Neural cell (in vitro differentiated cells): ENCODE measurements at regions not wholly inside any gene's neighbourhood (a gene's known extent, or its start where the extent isn't known, plus 50 kb on each side); places are given as distances from the start of the nearest gene placed in this dataset.

Source experiments
- H2AFZ ChIP-seq: fragments of 200-600, 300-800 bp; sonication (generic), shearing (Covaris generic); 2 replicates; pipeline ENCODE4 v1.6.0; 2014; ENCODE audit warnings: low read depth, mild to moderate bottlenecking, antibody characterized with exemption, low read length, moderate library complexity
- H3F3A ChIP-seq: fragments of 200-600 bp; shearing (Covaris generic); 2 replicates; pipeline ENCODE4 v1.6.1; 2016; ENCODE audit warnings: mild to moderate bottlenecking, moderate library complexity, mixed read lengths, antibody characterized with exemption, low read length; ENCODE audit not compliant: insufficient read depth, poor library complexity, severe bottlenecking
- H3K27ac ChIP-seq: fragments of 200-600, 300-800 bp; sonication (generic), shearing (Covaris generic); 2 replicates; pipeline ENCODE4 v1.5.1; 2014; ENCODE audit warnings: mild to moderate bottlenecking, low read length, moderate library complexity
- H3K27me3 ChIP-seq: fragments of 300-800, 200-600 bp; sonication (generic), shearing (Covaris generic); 2 replicates; pipeline ENCODE4 v1.6.0; 2014; ENCODE audit warnings: mild to moderate bottlenecking, low read depth, low read length, moderate library complexity; ENCODE audit not compliant: insufficient read depth
- H3K36me3 ChIP-seq: fragments of 300-800, 200-600 bp; sonication (generic), shearing (Covaris generic); 2 replicates; pipeline ENCODE4 v1.5.1; 2014; ENCODE audit warnings: mild to moderate bottlenecking, antibody characterized with exemption, low read length, moderate library complexity; ENCODE audit not compliant: insufficient read depth
- H3K4me2 ChIP-seq: fragments of 300-800, 200-600 bp; sonication (generic), shearing (Covaris generic); 2 replicates; pipeline ENCODE4 v1.6.0; 2014; ENCODE audit warnings: mild to moderate bottlenecking, low read length
- H3K4me3 ChIP-seq: fragments of 300-800, 200-600 bp; sonication (generic), shearing (Covaris generic); 2 replicates; pipeline ENCODE4 v1.5.1; 2014; ENCODE audit warnings: mild to moderate bottlenecking, low read length, moderate library complexity
- H3K79me2 ChIP-seq: fragments of 200-600 bp; shearing (Covaris generic); replicated peaks from 2 replicates; pipeline ENCODE4 v1.6.0; 2014; ENCODE audit warnings: mild to moderate bottlenecking, low read length, moderate library complexity; ENCODE audit not compliant: insufficient read depth
- H3K9ac ChIP-seq: fragments of 300-800, 200-600 bp; sonication (generic), shearing (Covaris generic); 2 replicates; pipeline ENCODE4 v1.6.1; 2016; ENCODE audit warnings: mild to moderate bottlenecking, low read length, mixed read lengths
- H3K9me2 ChIP-seq: fragments of 200-600 bp; shearing (Covaris generic); 2 replicates; pipeline ENCODE4 v1.6.1; 2016; ENCODE audit warnings: mild to moderate bottlenecking, low read length, mixed read lengths; ENCODE audit not compliant: insufficient read depth
- H3K9me3 ChIP-seq: fragments of 200-600, 300-800 bp; sonication (generic), shearing (Covaris generic); 2 replicates; pipeline ENCODE4 v1.6.1; 2016; ENCODE audit warnings: mild to moderate bottlenecking, mixed run types, low read length, moderate library complexity, mixed read lengths
- H4K20me1 ChIP-seq: fragments of 200-600 bp; shearing (Covaris generic); 2 replicates; pipeline ENCODE4 v1.6.1; 2016; ENCODE audit warnings: mild to moderate bottlenecking, mixed run types; ENCODE audit not compliant: insufficient read depth
- EP300 ChIP-seq: fragments of 450-650 bp; conservative IDR thresholded peaks from 2 replicates; pipeline ENCODE4 v1.6.1; 2014; ENCODE audit warnings: antibody characterized with exemption, mild to moderate bottlenecking, moderate library complexity; ENCODE audit not compliant: poor library complexity, severe bottlenecking
- EZH2 ChIP-seq: fragments of 200-600, 300-800 bp; shearing (Covaris generic), sonication (generic); IDR thresholded peaks from 2 replicates; pipeline ENCODE4 v1.6.1; 2014; ENCODE audit warnings: antibody characterized with exemption, low read length, borderline replicate concordance, mild to moderate bottlenecking; ENCODE audit not compliant: insufficient read depth, poor library complexity, severe bottlenecking
- MXI1 ChIP-seq: fragments of 450-650 bp; conservative IDR thresholded peaks from 2 replicates; pipeline ENCODE4 v1.6.1; 2014; ENCODE audit warnings: antibody characterized with exemption, mild to moderate bottlenecking; ENCODE audit not compliant: poor library complexity, severe bottlenecking
- POLR2AphosphoS5 ChIP-seq: IDR thresholded peaks from 2 replicates; pipeline ENCODE4 v1.6.1; 2012
- RAD21 ChIP-seq: fragments of 450-650 bp; conservative IDR thresholded peaks from 2 replicates; pipeline ENCODE4 v1.6.1; 2014; ENCODE audit warnings: antibody characterized with exemption, mild to moderate bottlenecking, moderate library complexity
- REST ChIP-seq: IDR thresholded peaks from 2 replicates; pipeline ENCODE4 v1.6.1; 2012; ENCODE audit warnings: borderline replicate concordance
- SMC3 ChIP-seq: fragments of 450-650 bp; conservative IDR thresholded peaks from 2 replicates; pipeline ENCODE4 v1.6.1; 2014; ENCODE audit warnings: antibody characterized with exemption, mild to moderate bottlenecking, moderate library complexity; ENCODE audit not compliant: poor library complexity
- TAF1 ChIP-seq: IDR thresholded peaks from 2 replicates; pipeline ENCODE4 v1.6.1; 2012; ENCODE audit warnings: low read depth
- TF ChIP-seq, protein P1 (sequence below): fragments of 450-650 bp; IDR thresholded peaks from 2 replicates; pipeline ENCODE4 v1.5.1; 2014; ENCODE audit warnings: antibody characterized with exemption, mild to moderate bottlenecking, moderate library complexity; ENCODE audit not compliant: poor library complexity, severe bottlenecking

- H3K27ac ChIP-seq = no peak overlapping the region
- H4K20me1 ChIP-seq = no peaks in the 10 kb centered on the region
- H3K79me2 ChIP-seq = no peaks in the 10 kb centered on the region
- H2AFZ ChIP-seq = no peak overlapping the region
- no peaks in the 10 kb centered on the region for H3K9me3 ChIP-seq
- H3K9me2 ChIP-seq = no peaks in the 10 kb centered on the region
- H3K4me2 ChIP-seq = no peak overlapping the region
- no peaks in the 10 kb centered on the region for H3K27me3 ChIP-seq
- H3K9ac ChIP-seq = no peak overlapping the region
- no peaks in the 10 kb centered on the region for H3F3A ChIP-seq
- no peak for TF ChIP-seq RAD21
- TF ChIP-seq SMC3 = no peak
- TF ChIP-seq TAF1 = no peak
- no peak for TF ChIP-seq POLR2AphosphoS5
- TF ChIP-seq, protein P1, sequence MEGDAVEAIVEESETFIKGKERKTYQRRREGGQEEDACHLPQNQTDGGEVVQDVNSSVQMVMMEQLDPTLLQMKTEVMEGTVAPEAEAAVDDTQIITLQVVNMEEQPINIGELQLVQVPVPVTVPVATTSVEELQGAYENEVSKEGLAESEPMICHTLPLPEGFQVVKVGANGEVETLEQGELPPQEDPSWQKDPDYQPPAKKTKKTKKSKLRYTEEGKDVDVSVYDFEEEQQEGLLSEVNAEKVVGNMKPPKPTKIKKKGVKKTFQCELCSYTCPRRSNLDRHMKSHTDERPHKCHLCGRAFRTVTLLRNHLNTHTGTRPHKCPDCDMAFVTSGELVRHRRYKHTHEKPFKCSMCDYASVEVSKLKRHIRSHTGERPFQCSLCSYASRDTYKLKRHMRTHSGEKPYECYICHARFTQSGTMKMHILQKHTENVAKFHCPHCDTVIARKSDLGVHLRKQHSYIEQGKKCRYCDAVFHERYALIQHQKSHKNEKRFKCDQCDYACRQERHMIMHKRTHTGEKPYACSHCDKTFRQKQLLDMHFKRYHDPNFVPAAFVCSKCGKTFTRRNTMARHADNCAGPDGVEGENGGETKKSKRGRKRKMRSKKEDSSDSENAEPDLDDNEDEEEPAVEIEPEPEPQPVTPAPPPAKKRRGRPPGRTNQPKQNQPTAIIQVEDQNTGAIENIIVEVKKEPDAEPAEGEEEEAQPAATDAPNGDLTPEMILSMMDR = no peak
- no peak for TF ChIP-seq EP300
- TF ChIP-seq REST = no peak
- no peak for TF ChIP-seq MXI1
- no peak for TF ChIP-seq EZH2
- H3K4me3 ChIP-seq = no peak overlapping the region
- H3K36me3 ChIP-seq = no peaks in the 10 kb centered on the region
Measured at GRCh38 chr10:78909221-78909620, 159.5 kb upstream of the ZMIZ1 start.

- H2AFZ ChIP-seq = no peak overlapping the region
- no peaks in the 10 kb centered on the region for H3K27me3 ChIP-seq
- no peak overlapping the region for H3K4me2 ChIP-seq
- no peaks in the 10 kb centered on the region for H3K36me3 ChIP-seq
- no peak overlapping the region for H3K4me3 ChIP-seq
- TF ChIP-seq POLR2AphosphoS5 (no peak), EZH2 (no peak), EP300 (no peak), MXI1 (no peak), TAF1 (no peak), SMC3 (no peak), RAD21 (no peak), REST (no peak)
- TF ChIP-seq, protein P1 = no peak
- H4K20me1 ChIP-seq = no peaks in the 10 kb centered on the region
- H3K79me2 ChIP-seq = no peaks in the 10 kb centered on the region
- no peaks in the 10 kb centered on the region for H3K9me2 ChIP-seq
- H3K9ac ChIP-seq = no peak overlapping the region
- no peaks in the 10 kb centered on the region for H3K9me3 ChIP-seq
- no peaks in the 10 kb centered on the region for H3F3A ChIP-seq
- no peak overlapping the region for H3K27ac ChIP-seq
Measured at GRCh38 chr10:78910021-78910420, 158.7 kb upstream of the ZMIZ1 start.
